Mesenchymal stem cell (in vitro differentiated cells and primary cell): ENCODE measurements at regions not wholly inside any gene's neighbourhood (a gene's known extent, or its start where the extent isn't known, plus 50 kb on each side); places are given as distances from the start of the nearest gene placed in this dataset.

ENCODE experiments used
- DNase-seq: peaks from one replicate; pipeline ENCODE4 v3.0.0-alpha.2; 2013
- H2AFZ ChIP-seq: one replicate; pipeline ENCODE4 v1.6.1; 2013; ENCODE audit warnings: low read depth, mild to moderate bottlenecking, control low read depth, inconsistent platforms, low read length, moderate library complexity
- H2AK5ac ChIP-seq: 2 replicates; pipeline ENCODE4 v1.6.1; 2013; ENCODE audit warnings: low read length, moderate library complexity, mild to moderate bottlenecking, inconsistent platforms; ENCODE audit not compliant: severe bottlenecking
- H2BK120ac ChIP-seq: one replicate; pipeline ENCODE4 v1.6.1; 2013; ENCODE audit warnings: low read depth, mild to moderate bottlenecking, inconsistent platforms, low read length, moderate library complexity
- H2BK12ac ChIP-seq, 2 experiments: one replicate each; pipeline ENCODE4 v1.6.1; 2013; ENCODE audit warnings: inconsistent platforms in 2 of 2, low read length in 2 of 2, mild to moderate bottlenecking in 2 of 2, moderate library complexity in 2 of 2, control low read depth in 1 of 2
- H2BK15ac ChIP-seq: one replicate; pipeline ENCODE4 v1.6.1; 2013; ENCODE audit warnings: mild to moderate bottlenecking, low read depth, inconsistent platforms; ENCODE audit not compliant: poor library complexity, severe bottlenecking
- H2BK5ac ChIP-seq: 2 replicates; pipeline ENCODE4 v1.6.1; 2013; ENCODE audit warnings: low read depth, mild to moderate bottlenecking, low read length, control low read depth, inconsistent platforms; ENCODE audit not compliant: poor library complexity, severe bottlenecking
- H3K14ac ChIP-seq, 2 experiments: one replicate each; pipeline ENCODE4 v1.6.1; 2013; ENCODE audit warnings: inconsistent platforms in 2 of 2, low read length in 2 of 2, control low read depth in 1 of 2, mild to moderate bottlenecking in 1 of 2, moderate library complexity in 1 of 2
- H3K18ac ChIP-seq, 2 experiments: one replicate each; pipeline ENCODE4 v1.6.1; 2013; ENCODE audit warnings: inconsistent platforms in 2 of 2, low read length in 2 of 2, control low read depth in 1 of 2, low read depth in 1 of 2, mild to moderate bottlenecking in 1 of 2
- H3K23ac ChIP-seq, 2 experiments: one replicate each; pipeline ENCODE4 v1.6.1; 2013; ENCODE audit warnings: inconsistent platforms in 2 of 2, low read length in 2 of 2, mild to moderate bottlenecking in 2 of 2, moderate library complexity in 2 of 2, control low read depth in 1 of 2
- H3K27ac ChIP-seq: 2 replicates; pipeline ENCODE4 v1.5.1; 2013; ENCODE audit warnings: mild to moderate bottlenecking, moderate library complexity, low read length, control low read depth, inconsistent platforms; ENCODE audit not compliant: poor library complexity, severe bottlenecking
- H3K27me3 ChIP-seq, 2 experiments: 2 replicates each; pipeline versions ENCODE4 v1.6.1 to v1.7.0; 2013; ENCODE audit warnings: low read length in 2 of 2, mild to moderate bottlenecking in 2 of 2, moderate library complexity in 2 of 2, control low read depth in 1 of 2, inconsistent platforms in 1 of 2; ENCODE audit not compliant: control insufficient read depth in 1 of 2, insufficient read depth in 1 of 2
- H3K36me3 ChIP-seq, 2 experiments: 2 replicates each; pipeline versions ENCODE4 v1.6.1 to v1.7.0; 2013; ENCODE audit warnings: low read length in 2 of 2, control low read depth in 1 of 2, inconsistent platforms in 1 of 2, low read depth in 1 of 2, mild to moderate bottlenecking in 1 of 2; ENCODE audit not compliant: insufficient read depth in 2 of 2, control insufficient read depth in 1 of 2
- H3K4ac ChIP-seq, 2 experiments: one replicate each; pipeline ENCODE4 v1.6.1; 2013; ENCODE audit warnings: inconsistent platforms in 2 of 2, low read length in 2 of 2, mild to moderate bottlenecking in 2 of 2, moderate library complexity in 2 of 2, control low read depth in 1 of 2, low read depth in 1 of 2
- H3K4me1 ChIP-seq: 2 replicates; pipeline ENCODE4 v1.6.1; 2013; ENCODE audit warnings: low read depth, low read length, control low read depth; ENCODE audit not compliant: control insufficient read depth, insufficient read depth
- H3K4me2 ChIP-seq: 2 replicates; pipeline ENCODE4 v1.6.1; 2013; ENCODE audit warnings: low read length, mild to moderate bottlenecking, inconsistent platforms; ENCODE audit not compliant: poor library complexity, severe bottlenecking
- H3K4me3 ChIP-seq, 2 experiments: 2 replicates each; pipeline versions ENCODE4 v1.5.1 to v1.7.0; 2013; ENCODE audit warnings: low read length in 2 of 2, mild to moderate bottlenecking in 2 of 2, control low read depth in 1 of 2, low read depth in 1 of 2; ENCODE audit not compliant: insufficient read depth in 1 of 2
- H3K79me1 ChIP-seq: replicated peaks from 2 replicates; pipeline ENCODE4 v1.6.1; 2013; ENCODE audit warnings: mild to moderate bottlenecking, control low read depth, low read length, inconsistent platforms; ENCODE audit not compliant: poor library complexity, severe bottlenecking
- H3K9ac ChIP-seq: 2 replicates; pipeline ENCODE4 v1.7.0; 2013; ENCODE audit warnings: mild to moderate bottlenecking, low read length, moderate library complexity
- H3K9me3 ChIP-seq: 2 replicates; pipeline ENCODE4 v1.7.0; 2013; ENCODE audit warnings: mild to moderate bottlenecking, low read length; ENCODE audit not compliant: control insufficient read depth
- H4K8ac ChIP-seq: one replicate; pipeline ENCODE4 v1.6.1; 2013; ENCODE audit warnings: inconsistent platforms, mild to moderate bottlenecking, low read length, moderate library complexity
- H4K91ac ChIP-seq: one replicate; pipeline ENCODE4 v1.6.1; 2013; ENCODE audit warnings: mild to moderate bottlenecking, low read length, inconsistent platforms
- WGBS: methylation state at CpG from one replicate; pipeline ENCODE4 v1.1.7; 2013; ENCODE audit warnings: mixed read lengths; 5-methylcytosine and 5-hydroxymethylcytosine counted together

GRCh38 chr4:11719879-11720278 lies 291.2 kb upstream of the HS3ST1 start:
- Histone ChIP-seq H2BK15ac (no peak overlapping the region), H3K9me3 (no peaks in the 10 kb centered on the region), H3K27me3 (no peaks in the 10 kb centered on the region), H3K36me3 (no peaks in the 10 kb centered on the region), H3K23ac (no peak overlapping the region), H2AK5ac (peak overlapping the region; percentile 25), H3K4me1 (peaks cover 1% of the 10 kb centered on the region), H3K18ac (no peak overlapping the region), H2BK120ac (no peak overlapping the region), H3K9ac (no peak overlapping the region), H3K4me3 (no peak overlapping the region), H2BK12ac (no peak overlapping the region), H2BK5ac (peak overlapping the region; percentile 23), H3K14ac (no peak overlapping the region), H4K91ac (no peak overlapping the region), H3K79me1 (no peaks in the 10 kb centered on the region), H4K8ac (no peak overlapping the region), H3K27ac (no peak overlapping the region), H3K4ac (no peak overlapping the region), H3K4me2 (no peak overlapping the region), H2AFZ (no peak overlapping the region)
- WGBS: 93% methylated on average over 4 of the region's 4 CpGs
- no peak for DNase-seq

- Histone ChIP-seq H3K14ac (no peak overlapping the region), H3K9me3 (no peaks in the 10 kb centered on the region), H3K36me3 (no peaks in the 10 kb centered on the region), H2BK5ac (no peak overlapping the region), H2BK120ac (no peak overlapping the region), H4K91ac (no peak overlapping the region), H3K23ac (no peak overlapping the region), H3K4ac (no peak overlapping the region), H3K27me3 (no peaks in the 10 kb centered on the region), H3K18ac (no peak overlapping the region), H2BK12ac (no peak overlapping the region), H2AK5ac (peak overlapping the region; percentile 26), H3K9ac (no peak overlapping the region), H2BK15ac (no peak overlapping the region), H3K27ac (no peak overlapping the region), H3K79me1 (no peaks in the 10 kb centered on the region), H3K4me3 (no peak overlapping the region), H2AFZ (no peak overlapping the region), H4K8ac (no peak overlapping the region), H3K4me2 (no peak overlapping the region), H3K4me1 (peaks cover 1% of the 10 kb centered on the region)
- WGBS: 80% methylated on average over 2 of the region's 3 CpGs
- DNase-seq: no peak
Measured at GRCh38 chr4:11715753-11716521, 287.2 kb upstream of the HS3ST1 start.

- H2AK5ac ChIP-seq: peak overlapping the region; percentile 96
- no peak overlapping the region for H3K23ac ChIP-seq
- WGBS: 45% methylated on average over 3 of the region's 3 CpGs
- peak; percentile 75 for DNase-seq
- no peak overlapping the region for H2AFZ ChIP-seq
- H3K9ac ChIP-seq: no peak overlapping the region
- H2BK15ac ChIP-seq: no peak overlapping the region
- no peak overlapping the region for H3K4me3 ChIP-seq
- H2BK120ac ChIP-seq: no peak overlapping the region
- H2BK12ac ChIP-seq: no peak overlapping the region
- no peak overlapping the region for H3K4ac ChIP-seq
- H3K27ac ChIP-seq: peak overlapping the region; percentile 98
- no peaks in the 10 kb centered on the region for H3K79me1 ChIP-seq
- no peaks in the 10 kb centered on the region for H3K27me3 ChIP-seq
- H3K36me3 ChIP-seq: no peaks in the 10 kb centered on the region
- no peaks in the 10 kb centered on the region for H3K4me1 ChIP-seq
- H2BK5ac ChIP-seq: peak overlapping the region; percentile 76
- no peak overlapping the region for H3K14ac ChIP-seq
- no peak overlapping the region for H4K91ac ChIP-seq
- no peak overlapping the region for H3K4me2 ChIP-seq
- no peak overlapping the region for H4K8ac ChIP-seq
- H3K18ac ChIP-seq: peak overlapping the region in 1 of 2 experiments; percentile 2
- no peaks in the 10 kb centered on the region for H3K9me3 ChIP-seq
Measured at GRCh38 chr4:11710453-11711093, 281.9 kb upstream of the HS3ST1 start.

- no peaks in the 10 kb centered on the region for H3K9me3 ChIP-seq
- H4K8ac ChIP-seq: no peak overlapping the region
- no peak overlapping the region for H4K91ac ChIP-seq
- no peak overlapping the region for H3K23ac ChIP-seq
- no peaks in the 10 kb centered on the region for H3K4me1 ChIP-seq
- H2BK12ac ChIP-seq: no peak overlapping the region
- no peak overlapping the region for H2AFZ ChIP-seq
- no peak overlapping the region for H2AK5ac ChIP-seq
- 66% methylated on average over 1 of the region's 1 CpG for whole genome bisulfite sequencing
- peak overlapping the region; percentile 39 for H3K27ac ChIP-seq
- H3K18ac ChIP-seq: no peak overlapping the region
- no peak overlapping the region for H3K4me3 ChIP-seq
- no peak overlapping the region for H2BK120ac ChIP-seq
- H3K36me3 ChIP-seq: no peaks in the 10 kb centered on the region
- H3K14ac ChIP-seq: no peak overlapping the region
- H3K27me3 ChIP-seq: no peaks in the 10 kb centered on the region
- no peak overlapping the region for H2BK15ac ChIP-seq
- no peak overlapping the region for H3K4ac ChIP-seq
- no peak for DNase-seq
- H3K9ac ChIP-seq: no peak overlapping the region
- no peaks in the 10 kb centered on the region for H3K79me1 ChIP-seq
- no peak overlapping the region for H2BK5ac ChIP-seq
- no peak overlapping the region for H3K4me2 ChIP-seq
Measured at GRCh38 chr4:11704186-11704830, 275.6 kb upstream of the HS3ST1 start.
